ENCODE measurements at regions not wholly inside any gene's neighbourhood (a gene's known extent, or its start where the extent isn't known, plus 50 kb on each side); places are given as distances from the start of the nearest gene placed in this dataset.

- TF ChIP-seq, protein P1, sequence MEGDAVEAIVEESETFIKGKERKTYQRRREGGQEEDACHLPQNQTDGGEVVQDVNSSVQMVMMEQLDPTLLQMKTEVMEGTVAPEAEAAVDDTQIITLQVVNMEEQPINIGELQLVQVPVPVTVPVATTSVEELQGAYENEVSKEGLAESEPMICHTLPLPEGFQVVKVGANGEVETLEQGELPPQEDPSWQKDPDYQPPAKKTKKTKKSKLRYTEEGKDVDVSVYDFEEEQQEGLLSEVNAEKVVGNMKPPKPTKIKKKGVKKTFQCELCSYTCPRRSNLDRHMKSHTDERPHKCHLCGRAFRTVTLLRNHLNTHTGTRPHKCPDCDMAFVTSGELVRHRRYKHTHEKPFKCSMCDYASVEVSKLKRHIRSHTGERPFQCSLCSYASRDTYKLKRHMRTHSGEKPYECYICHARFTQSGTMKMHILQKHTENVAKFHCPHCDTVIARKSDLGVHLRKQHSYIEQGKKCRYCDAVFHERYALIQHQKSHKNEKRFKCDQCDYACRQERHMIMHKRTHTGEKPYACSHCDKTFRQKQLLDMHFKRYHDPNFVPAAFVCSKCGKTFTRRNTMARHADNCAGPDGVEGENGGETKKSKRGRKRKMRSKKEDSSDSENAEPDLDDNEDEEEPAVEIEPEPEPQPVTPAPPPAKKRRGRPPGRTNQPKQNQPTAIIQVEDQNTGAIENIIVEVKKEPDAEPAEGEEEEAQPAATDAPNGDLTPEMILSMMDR (conservative IDR thresholded peaks at IDR 0.05; ENCODE audit: low read depth, low read length) = no peak
- no peak overlapping the region for H3K4me3 ChIP-seq (ENCODE audit: low read length)
- no peak for DNase-seq (ENCODE audit: low read depth)
Measured at GRCh38 chr21:14838400-14838799, 226.4 kb downstream of the NRIP1 start.

DNA sequence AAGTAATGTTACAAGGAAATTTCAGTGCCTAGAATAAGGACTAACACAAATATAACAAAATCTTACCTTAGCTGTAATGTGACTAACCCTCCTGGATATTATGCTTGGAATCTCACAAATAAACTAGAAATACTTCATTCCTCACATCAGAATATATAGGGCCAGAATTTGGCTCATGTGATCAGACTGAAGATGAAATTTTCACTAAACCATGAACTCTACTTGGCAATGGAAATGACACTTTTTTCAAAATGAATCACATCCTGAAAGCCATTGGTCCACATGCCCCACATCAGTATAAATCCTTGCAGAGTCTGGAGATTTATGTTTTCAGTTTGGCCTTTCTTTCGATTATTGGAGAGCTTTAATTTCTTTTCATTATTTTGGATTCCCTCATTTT is 227.8 kb downstream of the NRIP1 start:
- H3K4me3 ChIP-seq (ENCODE audit: low read length) = no peak overlapping the region
- TF ChIP-seq, protein P1 (conservative IDR thresholded peaks at IDR 0.05; ENCODE audit: low read depth, low read length) = no peak
- no peak for DNase-seq (ENCODE audit: low read depth)

GRCh38 chr21:14833666-14834351 is 231.0 kb downstream of the NRIP1 start:
- H3K4me3 ChIP-seq (ENCODE audit: low read length) = no peak overlapping the region
- TF ChIP-seq, protein P1 (conservative IDR thresholded peaks at IDR 0.05; ENCODE audit: low read depth, low read length) = no peak
- DNase-seq (ENCODE audit: low read depth) = no peak

DNA sequence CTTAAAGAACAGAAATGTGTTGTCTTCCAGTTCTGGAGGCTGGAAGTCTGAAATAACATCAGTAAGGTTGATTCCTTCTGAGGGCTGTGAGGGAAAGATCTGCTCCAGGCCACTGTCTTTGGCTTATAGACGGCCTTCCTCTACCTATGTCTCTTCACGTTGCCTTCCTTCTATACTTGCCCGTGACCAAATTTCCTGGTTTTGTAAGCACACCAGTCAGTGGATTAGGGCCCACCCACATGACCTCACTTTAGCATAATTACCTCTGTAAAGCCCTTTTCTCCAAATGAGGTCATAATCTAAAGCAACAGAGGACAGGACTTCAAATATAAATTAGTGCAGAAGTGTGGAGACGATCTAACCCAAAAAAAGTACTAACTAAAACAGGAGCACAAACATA is 231.6 kb downstream of the NRIP1 start:
- H3K4me3 ChIP-seq (ENCODE audit: low read length) = no peak overlapping the region
- TF ChIP-seq, protein P1 (conservative IDR thresholded peaks at IDR 0.05; ENCODE audit: low read depth, low read length) = no peak
- DNase-seq (ENCODE audit: low read depth) = no peak

- no peak overlapping the region for H3K4me3 ChIP-seq (ENCODE audit: low read length)
- DNase-seq (ENCODE audit: low read depth) = no peak
- TF ChIP-seq, protein P1 (conservative IDR thresholded peaks at IDR 0.05; ENCODE audit: low read depth, low read length) = no peak
Measured at GRCh38 chr21:14830307-14830706, 234.5 kb downstream of the NRIP1 start.

- DNase-seq (ENCODE audit: low read depth) = no peak
- TF ChIP-seq, protein P1 (conservative IDR thresholded peaks at IDR 0.05; ENCODE audit: low read depth, low read length) = no peak
- H3K4me3 ChIP-seq (ENCODE audit: low read length) = no peak overlapping the region
Measured at GRCh38 chr21:14829685-14830084, 235.1 kb downstream of the NRIP1 start.

- H3K4me3 ChIP-seq (ENCODE audit: low read length) = no peak overlapping the region
- no peak for DNase-seq (ENCODE audit: low read depth)
- TF ChIP-seq, protein P1 (conservative IDR thresholded peaks at IDR 0.05; ENCODE audit: low read depth, low read length) = no peak
Measured at GRCh38 chr21:14827468-14827867, 237.3 kb downstream of the NRIP1 start.
